ENCODE measurements at regions not wholly inside any gene's neighbourhood (a gene's known extent, or its start where the extent isn't known, plus 50 kb on each side); places are given as distances from the start of the nearest gene placed in this dataset.
A peak's percentile ranks its signal among the peaks of the same experiment; 100 is the strongest.

DNA sequence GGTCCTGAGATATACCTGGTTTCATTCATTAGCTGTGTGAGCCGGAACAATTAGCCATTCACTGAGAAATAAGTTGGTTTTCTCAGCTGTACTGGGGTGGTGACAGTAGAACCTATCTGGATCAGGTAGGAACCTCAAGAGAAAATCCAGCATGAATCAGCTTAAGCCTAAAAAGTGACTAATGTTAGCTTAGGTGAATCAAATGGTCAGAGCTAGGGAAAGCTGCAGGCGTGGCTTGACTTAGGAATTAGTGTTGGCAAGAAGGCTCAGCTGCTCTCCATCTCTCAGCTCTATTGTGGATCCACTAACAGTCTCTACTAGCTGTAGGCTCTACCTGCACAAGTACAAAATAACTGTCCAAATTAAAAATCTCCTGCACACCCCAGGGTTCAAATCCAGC, 1025.5 kb downstream of the RAB28 start:
- H3K9me3 ChIP-seq (ENCODE audit: severe bottlenecking) = no peaks in the 10 kb centered on the region

DNA sequence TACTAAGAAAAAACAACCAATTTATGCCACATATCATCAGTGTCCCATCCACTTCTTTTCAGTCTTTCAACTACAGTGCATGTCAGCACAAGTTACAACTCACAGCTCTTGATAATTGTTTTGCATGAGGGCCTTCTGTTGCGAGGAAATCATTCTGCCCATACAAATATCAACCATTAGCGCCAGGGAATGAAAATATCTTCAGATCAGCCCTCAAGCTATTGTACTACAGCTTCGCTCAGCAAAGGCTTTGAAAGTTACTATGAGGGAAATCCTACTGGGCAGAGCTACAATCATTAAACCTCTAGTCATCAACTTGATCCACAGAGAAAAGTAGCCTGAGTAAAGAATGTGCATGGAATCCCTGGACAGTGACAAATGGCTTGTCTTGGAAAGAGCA, 1023.6 kb upstream of the HS3ST1 start:
- Histone ChIP-seq H3K27me3 (ENCODE audit: insufficient read depth, poor library complexity, severe bottlenecking) (no peaks in the 10 kb centered on the region), H3K9me3 (ENCODE audit: severe bottlenecking) (no peaks in the 10 kb centered on the region), H3K4me3 (ENCODE audit: severe bottlenecking) (no peak overlapping the region), H3K36me3 (ENCODE audit: low read depth) (no peaks in the 10 kb centered on the region), H3K27ac (ENCODE audit: poor library complexity, severe bottlenecking) (no peak overlapping the region), H3K4me1 (ENCODE audit: insufficient read depth, poor library complexity, severe bottlenecking) (no peaks in the 10 kb centered on the region)
- TF ChIP-seq, protein P1, sequence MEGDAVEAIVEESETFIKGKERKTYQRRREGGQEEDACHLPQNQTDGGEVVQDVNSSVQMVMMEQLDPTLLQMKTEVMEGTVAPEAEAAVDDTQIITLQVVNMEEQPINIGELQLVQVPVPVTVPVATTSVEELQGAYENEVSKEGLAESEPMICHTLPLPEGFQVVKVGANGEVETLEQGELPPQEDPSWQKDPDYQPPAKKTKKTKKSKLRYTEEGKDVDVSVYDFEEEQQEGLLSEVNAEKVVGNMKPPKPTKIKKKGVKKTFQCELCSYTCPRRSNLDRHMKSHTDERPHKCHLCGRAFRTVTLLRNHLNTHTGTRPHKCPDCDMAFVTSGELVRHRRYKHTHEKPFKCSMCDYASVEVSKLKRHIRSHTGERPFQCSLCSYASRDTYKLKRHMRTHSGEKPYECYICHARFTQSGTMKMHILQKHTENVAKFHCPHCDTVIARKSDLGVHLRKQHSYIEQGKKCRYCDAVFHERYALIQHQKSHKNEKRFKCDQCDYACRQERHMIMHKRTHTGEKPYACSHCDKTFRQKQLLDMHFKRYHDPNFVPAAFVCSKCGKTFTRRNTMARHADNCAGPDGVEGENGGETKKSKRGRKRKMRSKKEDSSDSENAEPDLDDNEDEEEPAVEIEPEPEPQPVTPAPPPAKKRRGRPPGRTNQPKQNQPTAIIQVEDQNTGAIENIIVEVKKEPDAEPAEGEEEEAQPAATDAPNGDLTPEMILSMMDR (IDR thresholded peaks at IDR 0.05; ENCODE audit: poor library complexity, severe bottlenecking) = no peak
- no peak for DNase-seq (ENCODE audit: low spot score)
- ATAC-seq (ENCODE audit: low read depth) = no peak

More for the DNA sequence above, 1025.5 kb downstream of the RAB28 start:
- ATAC-seq (ENCODE audit: low read depth) (peak; percentile 87), DNase-seq (ENCODE audit: low spot score) (no peak)
- Histone ChIP-seq H3K36me3 (ENCODE audit: low read depth) (no peaks in the 10 kb centered on the region), H3K4me1 (ENCODE audit: insufficient read depth, poor library complexity, severe bottlenecking) (no peaks in the 10 kb centered on the region), H3K27me3 (ENCODE audit: insufficient read depth, poor library complexity, severe bottlenecking) (no peaks in the 10 kb centered on the region), H3K27ac (ENCODE audit: poor library complexity, severe bottlenecking) (no peak overlapping the region), H3K4me3 (ENCODE audit: severe bottlenecking) (no peak overlapping the region)
- TF ChIP-seq, protein P1 (IDR thresholded peaks at IDR 0.05; ENCODE audit: poor library complexity, severe bottlenecking) = no peak

DNA sequence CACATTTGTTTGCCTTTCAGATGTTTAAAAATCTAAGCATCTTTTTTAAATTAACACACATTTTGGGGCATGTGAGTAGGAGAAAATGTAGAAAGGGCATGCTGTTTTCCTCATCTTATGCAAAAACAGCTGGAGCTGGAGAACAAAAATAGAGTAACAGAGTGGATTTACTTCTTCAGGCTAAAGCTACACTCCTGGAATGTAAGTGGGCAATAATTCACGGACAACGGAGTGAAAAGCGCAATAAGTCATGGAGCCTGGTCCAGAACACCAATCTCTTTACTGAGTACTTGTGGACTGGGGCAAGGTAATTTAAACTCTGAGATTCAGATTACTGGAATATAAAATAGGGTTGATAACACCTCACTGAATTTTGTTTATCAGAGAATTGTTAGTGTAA, 1018.8 kb upstream of the HS3ST1 start:
- H3K9me3 ChIP-seq (ENCODE audit: severe bottlenecking) = no peaks in the 10 kb centered on the region
- no peaks in the 10 kb centered on the region for H3K27me3 ChIP-seq (ENCODE audit: insufficient read depth, poor library complexity, severe bottlenecking)
- no peak overlapping the region for H3K4me3 ChIP-seq (ENCODE audit: severe bottlenecking)
- TF ChIP-seq, protein P1 (IDR thresholded peaks at IDR 0.05; ENCODE audit: poor library complexity, severe bottlenecking) = no peak
- DNase-seq (ENCODE audit: low spot score) = no peak
- no peak for ATAC-seq (ENCODE audit: low read depth)
- H3K27ac ChIP-seq (ENCODE audit: poor library complexity, severe bottlenecking) = no peak overlapping the region
- no peaks in the 10 kb centered on the region for H3K36me3 ChIP-seq (ENCODE audit: low read depth)
- H3K4me1 ChIP-seq (ENCODE audit: insufficient read depth, poor library complexity, severe bottlenecking) = no peaks in the 10 kb centered on the region

DNA sequence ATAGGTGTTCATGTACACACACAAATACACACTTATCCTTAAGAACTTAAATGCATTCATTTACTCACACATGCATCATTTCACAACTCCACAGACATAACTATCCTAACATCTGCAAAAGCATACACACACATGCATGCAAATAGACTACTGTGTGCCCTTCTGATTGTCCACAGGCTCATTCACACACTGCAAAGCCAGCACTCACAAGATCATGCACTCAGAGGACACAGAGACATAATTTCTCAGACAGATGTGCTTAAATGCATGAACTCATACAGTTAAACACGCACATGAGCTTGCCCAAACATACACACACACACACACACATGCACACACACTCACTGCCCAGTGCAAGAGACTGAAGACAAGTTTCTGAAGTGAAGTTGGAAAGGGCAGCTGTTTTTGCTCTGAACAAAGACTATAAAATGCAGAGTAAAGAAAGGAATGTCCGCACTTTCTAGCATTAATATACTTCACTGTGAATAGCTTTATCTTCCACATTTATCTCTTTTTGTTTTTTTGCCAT, 1018.0 kb upstream of the HS3ST1 start:
- TF ChIP-seq, protein P1 (IDR thresholded peaks at IDR 0.05; ENCODE audit: poor library complexity, severe bottlenecking) = no peak
- H3K4me1 ChIP-seq (ENCODE audit: insufficient read depth, poor library complexity, severe bottlenecking) = no peaks in the 10 kb centered on the region
- H3K36me3 ChIP-seq (ENCODE audit: low read depth) = no peaks in the 10 kb centered on the region
- no peaks in the 10 kb centered on the region for H3K27me3 ChIP-seq (ENCODE audit: insufficient read depth, poor library complexity, severe bottlenecking)
- H3K9me3 ChIP-seq (ENCODE audit: severe bottlenecking) = no peaks in the 10 kb centered on the region
- no peak overlapping the region for H3K4me3 ChIP-seq (ENCODE audit: severe bottlenecking)
- DNase-seq (ENCODE audit: low spot score) (no peak), ATAC-seq (ENCODE audit: low read depth) (no peak)
- no peak overlapping the region for H3K27ac ChIP-seq (ENCODE audit: poor library complexity, severe bottlenecking)

DNA sequence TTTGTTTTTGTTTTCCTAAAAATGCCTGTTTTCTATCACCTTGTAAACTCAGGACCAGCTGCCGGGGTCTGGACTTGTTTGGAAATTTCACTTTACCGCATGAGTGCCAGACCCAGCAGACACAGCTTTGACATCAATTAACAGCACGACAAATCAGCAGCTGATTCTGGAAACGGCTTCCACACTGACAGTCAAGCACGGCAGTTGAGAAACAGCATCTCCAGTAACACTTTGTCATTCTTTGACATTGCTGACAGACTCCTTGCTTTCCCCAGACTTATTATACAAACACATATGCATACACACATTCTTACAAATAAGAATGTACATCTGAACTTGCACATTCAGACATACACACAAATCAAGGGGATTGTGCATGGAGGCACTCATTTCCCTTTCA, 1017.6 kb upstream of the HS3ST1 start:
- no peak overlapping the region for H3K27ac ChIP-seq (ENCODE audit: poor library complexity, severe bottlenecking)
- no peaks in the 10 kb centered on the region for H3K9me3 ChIP-seq (ENCODE audit: severe bottlenecking)
- DNase-seq (ENCODE audit: low spot score) (no peak), ATAC-seq (ENCODE audit: low read depth) (no peak)
- TF ChIP-seq, protein P1 (IDR thresholded peaks at IDR 0.05; ENCODE audit: poor library complexity, severe bottlenecking) = no peak
- H3K4me1 ChIP-seq (ENCODE audit: insufficient read depth, poor library complexity, severe bottlenecking) = no peaks in the 10 kb centered on the region
- no peaks in the 10 kb centered on the region for H3K36me3 ChIP-seq (ENCODE audit: low read depth)
- no peak overlapping the region for H3K4me3 ChIP-seq (ENCODE audit: severe bottlenecking)
- H3K27me3 ChIP-seq (ENCODE audit: insufficient read depth, poor library complexity, severe bottlenecking) = no peaks in the 10 kb centered on the region

All from RWPE2 (cell line).